Mesenchymal stem cell (in vitro differentiated cells and primary cell): ENCODE measurements at regions not wholly inside any gene's neighbourhood (a gene's known extent, or its start where the extent isn't known, plus 50 kb on each side); places are given as distances from the start of the nearest gene placed in this dataset.
"Not testable (repeated sequence)": the region's sequence is repeated elsewhere in the genome, so short reads cannot be mapped to it uniquely, and the experiment has no call there.

Experiments used
- DNase-seq: peaks from one replicate; pipeline ENCODE4 v3.0.0-alpha.2; 2013
- H2AFZ ChIP-seq: one replicate; pipeline ENCODE4 v1.6.1; 2013; ENCODE audit warnings: low read depth, mild to moderate bottlenecking, control low read depth, inconsistent platforms, low read length, moderate library complexity
- H2AK5ac ChIP-seq: 2 replicates; pipeline ENCODE4 v1.6.1; 2013; ENCODE audit warnings: low read length, moderate library complexity, mild to moderate bottlenecking, inconsistent platforms; ENCODE audit not compliant: severe bottlenecking
- H2BK120ac ChIP-seq: one replicate; pipeline ENCODE4 v1.6.1; 2013; ENCODE audit warnings: low read depth, mild to moderate bottlenecking, inconsistent platforms, low read length, moderate library complexity
- H2BK12ac ChIP-seq, 2 experiments: one replicate each; pipeline ENCODE4 v1.6.1; 2013; ENCODE audit warnings: inconsistent platforms in 2 of 2, low read length in 2 of 2, mild to moderate bottlenecking in 2 of 2, moderate library complexity in 2 of 2, control low read depth in 1 of 2
- H2BK15ac ChIP-seq: one replicate; pipeline ENCODE4 v1.6.1; 2013; ENCODE audit warnings: mild to moderate bottlenecking, low read depth, inconsistent platforms; ENCODE audit not compliant: poor library complexity, severe bottlenecking
- H2BK5ac ChIP-seq: 2 replicates; pipeline ENCODE4 v1.6.1; 2013; ENCODE audit warnings: low read depth, mild to moderate bottlenecking, low read length, control low read depth, inconsistent platforms; ENCODE audit not compliant: poor library complexity, severe bottlenecking
- H3K14ac ChIP-seq, 2 experiments: one replicate each; pipeline ENCODE4 v1.6.1; 2013; ENCODE audit warnings: inconsistent platforms in 2 of 2, low read length in 2 of 2, control low read depth in 1 of 2, mild to moderate bottlenecking in 1 of 2, moderate library complexity in 1 of 2
- H3K18ac ChIP-seq, 2 experiments: one replicate each; pipeline ENCODE4 v1.6.1; 2013; ENCODE audit warnings: inconsistent platforms in 2 of 2, low read length in 2 of 2, control low read depth in 1 of 2, low read depth in 1 of 2, mild to moderate bottlenecking in 1 of 2
- H3K23ac ChIP-seq, 2 experiments: one replicate each; pipeline ENCODE4 v1.6.1; 2013; ENCODE audit warnings: inconsistent platforms in 2 of 2, low read length in 2 of 2, mild to moderate bottlenecking in 2 of 2, moderate library complexity in 2 of 2, control low read depth in 1 of 2
- H3K27ac ChIP-seq: 2 replicates; pipeline ENCODE4 v1.5.1; 2013; ENCODE audit warnings: mild to moderate bottlenecking, moderate library complexity, low read length, control low read depth, inconsistent platforms; ENCODE audit not compliant: poor library complexity, severe bottlenecking
- H3K27me3 ChIP-seq, 2 experiments: 2 replicates each; pipeline versions ENCODE4 v1.6.1 to v1.7.0; 2013; ENCODE audit warnings: low read length in 2 of 2, mild to moderate bottlenecking in 2 of 2, moderate library complexity in 2 of 2, control low read depth in 1 of 2, inconsistent platforms in 1 of 2; ENCODE audit not compliant: control insufficient read depth in 1 of 2, insufficient read depth in 1 of 2
- H3K36me3 ChIP-seq, 2 experiments: 2 replicates each; pipeline versions ENCODE4 v1.6.1 to v1.7.0; 2013; ENCODE audit warnings: low read length in 2 of 2, control low read depth in 1 of 2, inconsistent platforms in 1 of 2, low read depth in 1 of 2, mild to moderate bottlenecking in 1 of 2; ENCODE audit not compliant: insufficient read depth in 2 of 2, control insufficient read depth in 1 of 2
- H3K4ac ChIP-seq, 2 experiments: one replicate each; pipeline ENCODE4 v1.6.1; 2013; ENCODE audit warnings: inconsistent platforms in 2 of 2, low read length in 2 of 2, mild to moderate bottlenecking in 2 of 2, moderate library complexity in 2 of 2, control low read depth in 1 of 2, low read depth in 1 of 2
- H3K4me1 ChIP-seq: 2 replicates; pipeline ENCODE4 v1.6.1; 2013; ENCODE audit warnings: low read depth, low read length, control low read depth; ENCODE audit not compliant: control insufficient read depth, insufficient read depth
- H3K4me2 ChIP-seq: 2 replicates; pipeline ENCODE4 v1.6.1; 2013; ENCODE audit warnings: low read length, mild to moderate bottlenecking, inconsistent platforms; ENCODE audit not compliant: poor library complexity, severe bottlenecking
- H3K4me3 ChIP-seq, 2 experiments: 2 replicates each; pipeline versions ENCODE4 v1.5.1 to v1.7.0; 2013; ENCODE audit warnings: low read length in 2 of 2, mild to moderate bottlenecking in 2 of 2, control low read depth in 1 of 2, low read depth in 1 of 2; ENCODE audit not compliant: insufficient read depth in 1 of 2
- H3K79me1 ChIP-seq: replicated peaks from 2 replicates; pipeline ENCODE4 v1.6.1; 2013; ENCODE audit warnings: mild to moderate bottlenecking, control low read depth, low read length, inconsistent platforms; ENCODE audit not compliant: poor library complexity, severe bottlenecking
- H3K9ac ChIP-seq: 2 replicates; pipeline ENCODE4 v1.7.0; 2013; ENCODE audit warnings: mild to moderate bottlenecking, low read length, moderate library complexity
- H3K9me3 ChIP-seq: 2 replicates; pipeline ENCODE4 v1.7.0; 2013; ENCODE audit warnings: mild to moderate bottlenecking, low read length; ENCODE audit not compliant: control insufficient read depth
- H4K8ac ChIP-seq: one replicate; pipeline ENCODE4 v1.6.1; 2013; ENCODE audit warnings: inconsistent platforms, mild to moderate bottlenecking, low read length, moderate library complexity
- H4K91ac ChIP-seq: one replicate; pipeline ENCODE4 v1.6.1; 2013; ENCODE audit warnings: mild to moderate bottlenecking, low read length, inconsistent platforms
- WGBS: methylation state at CpG from one replicate; pipeline ENCODE4 v1.1.7; 2013; ENCODE audit warnings: mixed read lengths; 5-methylcytosine and 5-hydroxymethylcytosine counted together

- 75% methylated on average over 5 of the region's 5 CpGs for WGBS
- Histone ChIP-seq H2AFZ (no peak overlapping the region), H3K9me3 (peaks cover 22% of the 10 kb centered on the region), H3K27me3 (no peaks in the 10 kb centered on the region), H3K4me3 (no peak overlapping the region), H3K4me2 (no peak overlapping the region), H3K9ac (no peak overlapping the region), H2BK15ac (no peak overlapping the region), H2BK5ac (no peak overlapping the region), H3K79me1 (no peaks in the 10 kb centered on the region), H2BK120ac (no peak overlapping the region), H4K8ac (no peak overlapping the region), H3K27ac (no peak overlapping the region), H3K18ac (no peak overlapping the region), H2BK12ac (no peak overlapping the region), H3K14ac (no peak overlapping the region), H4K91ac (no peak overlapping the region), H3K4ac (no peak overlapping the region), H3K23ac (no peak overlapping the region), H3K4me1 (no peaks in the 10 kb centered on the region), H2AK5ac (no peak overlapping the region), H3K36me3 (no peaks in the 10 kb centered on the region)
- no peak for DNase-seq
Measured at GRCh38 chr9:38171538-38171884, 102.5 kb upstream of the SHB start.

GRCh38 chr9:38170763-38171537 lies 101.9 kb upstream of the SHB start:
- peak; percentile 82 for DNase-seq
- H4K91ac ChIP-seq, H4K8ac ChIP-seq, H2BK120ac ChIP-seq, H3K79me1 ChIP-seq, H2AK5ac ChIP-seq, H3K18ac ChIP-seq, H3K14ac ChIP-seq, H3K4me3 ChIP-seq, H2BK12ac ChIP-seq, H3K4me2 ChIP-seq, H3K4me1 ChIP-seq, H3K27me3 ChIP-seq, H2BK15ac ChIP-seq, H3K36me3 ChIP-seq, H3K9ac ChIP-seq, H3K4ac ChIP-seq, H2AFZ ChIP-seq, H2BK5ac ChIP-seq, H3K23ac ChIP-seq: not testable (repeated sequence)
- H3K27ac ChIP-seq: peak overlapping the region; percentile 19
- H3K9me3 ChIP-seq: peaks cover 22% of the 10 kb centered on the region
- 47% methylated on average over 8 of the region's 9 CpGs for WGBS

- not testable (repeated sequence) for H2BK120ac ChIP-seq, H3K79me1 ChIP-seq, H3K36me3 ChIP-seq, H3K27me3 ChIP-seq, H4K8ac ChIP-seq, H4K91ac ChIP-seq, H3K4me3 ChIP-seq, H2BK15ac ChIP-seq, H2BK12ac ChIP-seq, DNase-seq, H3K9ac ChIP-seq, H2AK5ac ChIP-seq, H3K14ac ChIP-seq, H3K23ac ChIP-seq, H3K4me1 ChIP-seq, H3K18ac ChIP-seq, H3K4me2 ChIP-seq, H2BK5ac ChIP-seq, H3K4ac ChIP-seq, H3K27ac ChIP-seq, H2AFZ ChIP-seq
- peaks cover 22% of the 10 kb centered on the region for H3K9me3 ChIP-seq
- 100% methylated on average over 5 of the region's 6 CpGs for WGBS
Measured at GRCh38 chr9:38170155-38170554, 101.1 kb upstream of the SHB start.

- no peak overlapping the region for H4K8ac ChIP-seq
- no peak overlapping the region for H3K27ac ChIP-seq
- WGBS: 86% methylated on average over 4 of the region's 5 CpGs
- H2AFZ ChIP-seq: no peak overlapping the region
- no peak overlapping the region for H2BK5ac ChIP-seq
- H4K91ac ChIP-seq: no peak overlapping the region
- no peak overlapping the region for H3K4me3 ChIP-seq
- no peak overlapping the region for H2BK120ac ChIP-seq
- no peak overlapping the region for H3K9ac ChIP-seq
- H3K36me3 ChIP-seq: no peaks in the 10 kb centered on the region
- no peak overlapping the region for H2AK5ac ChIP-seq
- no peaks in the 10 kb centered on the region for H3K27me3 ChIP-seq
- peaks cover 20% of the 10 kb centered on the region for H3K9me3 ChIP-seq
- no peak overlapping the region for H3K4ac ChIP-seq
- no peak for DNase-seq
- H3K4me1 ChIP-seq: peaks cover 2% of the 10 kb centered on the region
- H3K23ac ChIP-seq: no peak overlapping the region
- H3K18ac ChIP-seq: no peak overlapping the region
- H3K79me1 ChIP-seq: no peaks in the 10 kb centered on the region
- no peak overlapping the region for H3K14ac ChIP-seq
- H2BK15ac ChIP-seq: no peak overlapping the region
- H3K4me2 ChIP-seq: no peak overlapping the region
- no peak overlapping the region for H2BK12ac ChIP-seq
Measured at GRCh38 chr9:38166501-38166900, 97.5 kb upstream of the SHB start.
